ENCODE measurements at regions not wholly inside any gene's neighbourhood (a gene's known extent, or its start where the extent isn't known, plus 50 kb on each side); places are given as distances from the start of the nearest gene placed in this dataset.

DNA sequence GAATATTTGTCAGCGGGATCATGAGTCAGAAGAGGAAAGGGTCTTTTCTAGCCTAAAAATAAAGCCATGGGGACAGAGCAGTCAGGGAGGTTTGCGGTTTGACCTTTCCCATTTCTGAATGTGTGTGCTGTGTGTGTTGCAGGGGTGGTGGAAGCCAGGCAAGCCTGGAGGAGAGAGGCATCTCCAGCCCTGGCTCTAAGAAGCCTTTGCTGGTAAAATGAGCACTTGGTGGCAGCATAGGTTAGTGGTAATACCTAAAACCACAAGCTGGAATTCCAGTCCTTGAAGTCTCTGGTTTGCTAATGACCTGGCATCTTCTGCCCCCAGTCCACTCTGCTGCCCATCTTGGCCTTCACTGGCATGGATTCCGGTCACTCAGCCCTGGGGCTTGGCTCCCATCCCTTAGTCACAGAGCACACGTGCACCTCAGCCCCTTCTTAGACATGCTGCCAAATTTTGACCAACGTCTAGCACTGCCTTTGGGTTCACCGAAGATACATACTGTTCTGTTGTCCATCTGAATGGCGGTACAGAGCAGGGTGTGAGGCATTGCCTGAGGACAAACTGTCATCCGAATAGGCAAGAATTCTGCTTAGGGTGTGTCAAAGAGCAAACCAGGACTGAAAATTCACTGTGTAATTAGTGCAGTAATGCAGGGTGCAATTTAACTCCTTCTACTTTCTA lies 52.7 kb downstream of the KCNA5 start:
- no peak overlapping the region for H3K27ac ChIP-seq
- TF ChIP-seq, protein P1, sequence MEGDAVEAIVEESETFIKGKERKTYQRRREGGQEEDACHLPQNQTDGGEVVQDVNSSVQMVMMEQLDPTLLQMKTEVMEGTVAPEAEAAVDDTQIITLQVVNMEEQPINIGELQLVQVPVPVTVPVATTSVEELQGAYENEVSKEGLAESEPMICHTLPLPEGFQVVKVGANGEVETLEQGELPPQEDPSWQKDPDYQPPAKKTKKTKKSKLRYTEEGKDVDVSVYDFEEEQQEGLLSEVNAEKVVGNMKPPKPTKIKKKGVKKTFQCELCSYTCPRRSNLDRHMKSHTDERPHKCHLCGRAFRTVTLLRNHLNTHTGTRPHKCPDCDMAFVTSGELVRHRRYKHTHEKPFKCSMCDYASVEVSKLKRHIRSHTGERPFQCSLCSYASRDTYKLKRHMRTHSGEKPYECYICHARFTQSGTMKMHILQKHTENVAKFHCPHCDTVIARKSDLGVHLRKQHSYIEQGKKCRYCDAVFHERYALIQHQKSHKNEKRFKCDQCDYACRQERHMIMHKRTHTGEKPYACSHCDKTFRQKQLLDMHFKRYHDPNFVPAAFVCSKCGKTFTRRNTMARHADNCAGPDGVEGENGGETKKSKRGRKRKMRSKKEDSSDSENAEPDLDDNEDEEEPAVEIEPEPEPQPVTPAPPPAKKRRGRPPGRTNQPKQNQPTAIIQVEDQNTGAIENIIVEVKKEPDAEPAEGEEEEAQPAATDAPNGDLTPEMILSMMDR (IDR thresholded peaks at IDR 0.05), result no peak
- no peak for TF ChIP-seq ZFX (IDR thresholded peaks at IDR 0.05; ENCODE audit: borderline replicate concordance)

DNA sequence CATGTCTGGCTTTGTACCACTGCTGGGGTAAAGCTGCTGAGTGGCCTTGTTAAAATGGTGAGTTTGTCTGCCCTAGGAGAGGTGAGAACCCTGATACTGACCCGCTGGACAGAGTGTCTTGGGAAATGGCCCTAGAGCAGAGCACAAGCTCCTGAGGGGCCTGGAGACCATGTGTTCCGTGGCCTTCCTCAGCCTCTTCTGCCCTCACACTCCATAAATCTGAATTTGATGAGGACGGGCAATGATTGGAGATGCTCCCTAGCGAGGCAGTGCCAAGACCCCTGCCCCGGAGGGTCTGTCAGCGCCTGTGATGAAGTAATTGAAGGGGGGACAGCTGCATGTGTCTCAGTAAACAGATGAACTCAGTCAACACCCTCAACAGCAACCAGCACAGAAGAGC lies 54.1 kb downstream of the KCNA5 start:
- no peak for TF ChIP-seq ZFX (IDR thresholded peaks at IDR 0.05; ENCODE audit: borderline replicate concordance)
- TF ChIP-seq, protein P1 (IDR thresholded peaks at IDR 0.05), result no peak

DNA sequence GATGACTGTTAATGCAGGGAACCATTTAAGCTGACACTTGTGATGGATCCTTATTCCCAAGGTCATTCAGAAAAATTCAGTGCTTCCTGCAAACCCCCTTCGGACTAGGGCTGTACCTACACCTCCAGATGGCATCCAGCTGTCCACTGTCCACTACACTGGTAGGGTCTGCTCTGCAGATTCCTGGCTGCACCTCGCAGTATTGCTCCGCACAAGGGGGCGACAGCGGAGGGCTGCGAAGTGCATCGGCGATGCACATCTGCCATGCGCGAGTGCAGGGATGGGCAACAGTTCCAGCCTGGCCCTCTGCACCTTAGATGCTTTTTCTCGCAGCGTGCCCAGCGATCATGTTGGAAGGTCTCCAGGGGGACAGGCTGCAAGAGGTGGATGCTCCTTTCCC lies 55.5 kb downstream of the KCNA5 start:
- no peak for TF ChIP-seq ZFX (IDR thresholded peaks at IDR 0.05; ENCODE audit: borderline replicate concordance)
- TF ChIP-seq, protein P1 (IDR thresholded peaks at IDR 0.05), result no peak
- H3K27ac ChIP-seq, result no peak overlapping the region

More for the DNA sequence above, 54.1 kb downstream of the KCNA5 start:
- no peak overlapping the region for H3K27ac ChIP-seq

DNA sequence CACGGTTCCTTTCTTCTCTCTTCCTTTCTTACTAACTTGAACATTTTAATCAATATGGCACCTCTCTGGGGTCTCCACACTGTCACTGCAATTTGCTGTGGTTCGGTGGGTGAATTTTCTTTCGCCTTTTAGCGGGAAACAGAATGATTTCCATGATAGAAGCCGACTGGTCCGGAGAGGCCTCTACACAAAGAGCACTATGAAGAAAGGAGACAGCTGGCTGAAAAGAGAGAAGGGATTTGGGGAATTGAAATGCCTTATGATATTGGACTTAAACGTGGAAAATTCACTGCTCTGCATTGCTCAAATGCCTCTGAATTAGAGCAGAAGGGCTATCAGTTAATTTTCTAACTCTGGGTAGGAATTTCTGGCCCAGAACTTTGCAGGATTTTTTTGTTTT lies 55.9 kb downstream of the KCNA5 start:
- H3K27ac ChIP-seq, result no peak overlapping the region
- TF ChIP-seq, protein P1 (IDR thresholded peaks at IDR 0.05), result no peak
- TF ChIP-seq ZFX (IDR thresholded peaks at IDR 0.05; ENCODE audit: borderline replicate concordance), result no peak

DNA sequence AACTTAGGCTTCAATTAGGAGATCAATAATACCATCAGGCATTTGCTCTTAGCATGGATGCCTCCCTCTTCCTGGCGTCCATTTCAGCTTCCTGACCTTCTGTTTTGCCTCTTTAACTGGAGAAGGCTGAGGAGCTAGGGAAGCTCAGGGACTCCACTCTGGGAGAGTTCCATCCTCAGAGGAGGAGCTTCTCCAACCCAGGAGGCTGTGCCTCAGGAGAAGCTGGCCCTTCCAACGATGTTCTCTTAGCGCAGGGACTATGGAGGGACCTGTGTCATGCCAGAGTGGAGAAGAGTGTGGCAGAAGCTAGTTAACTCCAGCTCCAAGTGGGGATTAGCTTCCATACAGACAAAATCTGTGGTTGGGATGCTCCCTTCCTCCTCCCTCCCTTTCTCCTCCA lies 58.0 kb downstream of the KCNA5 start:
- TF ChIP-seq ZFX (IDR thresholded peaks at IDR 0.05; ENCODE audit: borderline replicate concordance), result no peak
- TF ChIP-seq, protein P1 (IDR thresholded peaks at IDR 0.05), result no peak
- no peak overlapping the region for H3K27ac ChIP-seq

DNA sequence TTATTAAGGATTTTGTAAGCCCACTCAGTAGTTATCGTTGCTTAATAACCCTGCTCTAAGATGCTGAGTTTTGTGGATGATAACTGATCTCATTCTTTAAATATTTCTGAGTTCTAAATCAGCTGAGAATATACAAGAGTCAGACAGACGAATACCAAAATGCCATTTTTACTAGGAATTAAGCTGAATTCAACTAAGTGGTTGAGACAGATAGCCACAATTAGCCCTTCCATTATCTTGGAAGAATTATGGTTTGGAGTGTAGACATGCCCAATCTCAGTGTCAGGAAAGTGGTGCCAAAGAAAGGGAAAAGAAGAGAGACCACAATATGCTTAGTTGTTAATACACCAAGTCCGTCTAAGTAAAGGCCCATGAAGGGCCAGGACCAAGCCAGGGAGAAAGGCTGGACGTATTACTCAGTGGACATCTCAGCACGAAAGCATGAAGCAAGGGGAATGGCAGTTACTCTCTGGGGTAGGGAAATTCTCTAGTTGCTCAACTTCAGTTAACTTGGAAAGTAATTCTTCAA lies 58.6 kb downstream of the KCNA5 start:
- H3K27ac ChIP-seq, result no peak overlapping the region
- TF ChIP-seq ZFX (IDR thresholded peaks at IDR 0.05; ENCODE audit: borderline replicate concordance), result no peak
- TF ChIP-seq, protein P1 (IDR thresholded peaks at IDR 0.05), result no peak

DNA sequence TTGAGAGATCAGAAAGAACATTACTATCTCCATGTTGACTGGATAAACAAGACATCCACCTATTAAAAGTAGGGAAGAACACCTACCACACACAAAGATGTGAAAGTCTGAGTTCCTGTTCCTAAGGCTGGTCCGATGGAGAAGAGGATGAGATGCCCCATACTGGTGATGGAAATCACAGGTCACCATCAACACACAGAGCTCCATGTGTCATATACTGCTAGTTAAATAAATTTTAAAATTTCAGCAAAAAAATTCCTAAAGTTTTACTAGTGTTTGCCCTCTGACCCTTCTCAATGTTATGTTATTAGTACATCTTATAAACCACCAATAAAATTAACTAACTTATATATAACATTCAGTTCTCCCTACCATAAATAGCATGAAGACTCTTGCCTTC lies 59.1 kb downstream of the KCNA5 start:
- no peak overlapping the region for H3K27ac ChIP-seq
- TF ChIP-seq ZFX (IDR thresholded peaks at IDR 0.05; ENCODE audit: borderline replicate concordance), result no peak
- TF ChIP-seq, protein P1 (IDR thresholded peaks at IDR 0.05), result no peak
